Peyer's patch (tissue), 4 donors: ENCODE measurements at regions not wholly inside any gene's neighbourhood (a gene's known extent, or its start where the extent isn't known, plus 50 kb on each side); places are given as distances from the start of the nearest gene placed in this dataset.

ENCODE experiments used
- CTCF ChIP-seq, 6 experiments: fragments of 450-650 bp in 4 of 6; fragments of 200-600 bp in 2 of 6; sonication (generic) in 1 of 6; IDR thresholded peaks; one replicate each; pipeline ENCODE4 v1.5.1; 2017 to 2019; ENCODE audit warnings: antibody characterized with exemption in 6 of 6, mild to moderate bottlenecking in 3 of 6, moderate library complexity in 1 of 6
- POLR2A ChIP-seq, 2 donors: fragments of 450-650 bp; IDR thresholded peaks; one replicate each; pipeline ENCODE4 v1.5.1; 2017; ENCODE audit warnings: antibody characterized with exemption in 2 of 2, mild to moderate bottlenecking in 2 of 2, moderate library complexity in 2 of 2

GRCh38 chr18:42563995-42564394, 551.5 kb downstream of the RIT2 start:
- TF ChIP-seq CTCF (IDR thresholded peaks at IDR 0.05) (no peak), POLR2A (IDR thresholded peaks at IDR 0.05) (no peak)
